HFF-Myc (cell line): ENCODE measurements at regions not wholly inside any gene's neighbourhood (a gene's known extent, or its start where the extent isn't known, plus 50 kb on each side); places are given as distances from the start of the nearest gene placed in this dataset.

Experiments used
- DNase-seq: peaks from one replicate; pipeline ENCODE4 v3.0.0-alpha.2; 2011; ENCODE audit warnings: low read depth; ENCODE audit errors: extremely low read depth
- H3K4me3 ChIP-seq: replicated peaks from 2 replicates; pipeline ENCODE4 v1.5.1; 2011; ENCODE audit warnings: low read depth, mild to moderate bottlenecking, control low read depth, low read length
- CTCF ChIP-seq: IDR thresholded peaks from 2 replicates; pipeline ENCODE4 v1.5.1; 2012; ENCODE audit warnings: mild to moderate bottlenecking, low read depth, low read length, control low read depth; ENCODE audit errors: missing control alignments

- no peak for TF ChIP-seq CTCF
- no peak overlapping the region for H3K4me3 ChIP-seq
- DNase-seq = no peak
These were observed 899.5 kb downstream of the TLE1 start for GRCh38 chr9:80789831-80790230.

GRCh38 chr9:80787636-80788035, 901.7 kb downstream of the TLE1 start:
- no peak overlapping the region for H3K4me3 ChIP-seq
- no peak for TF ChIP-seq CTCF
- no peak for DNase-seq

- no peak overlapping the region for H3K4me3 ChIP-seq
- no peak for DNase-seq
- TF ChIP-seq CTCF = no peak
These were observed 904.7 kb downstream of the TLE1 start for GRCh38 chr9:80784647-80785046.

GRCh38 chr9:80775971-80776370, 913.4 kb downstream of the TLE1 start:
- TF ChIP-seq CTCF = no peak
- no peak for DNase-seq
- no peak overlapping the region for H3K4me3 ChIP-seq

GRCh38 chr9:80775530-80775929, 913.8 kb downstream of the TLE1 start:
- no peak overlapping the region for H3K4me3 ChIP-seq
- DNase-seq = no peak
- TF ChIP-seq CTCF = no peak

GRCh38 chr9:80771555-80772347, 917.6 kb downstream of the TLE1 start:
- no peak for TF ChIP-seq CTCF
- H3K4me3 ChIP-seq = no peak overlapping the region
- DNase-seq = no peak

GRCh38 chr9:80763536-80763935, 925.8 kb downstream of the TLE1 start:
- no peak overlapping the region for H3K4me3 ChIP-seq
- no peak for DNase-seq
- no peak for TF ChIP-seq CTCF
